NB4 (cell line): ENCODE measurements at regions not wholly inside any gene's neighbourhood (a gene's known extent, or its start where the extent isn't known, plus 50 kb on each side); places are given as distances from the start of the nearest gene placed in this dataset.

Experiments used
- DNase-seq: peaks from one replicate; pipeline ENCODE4 v3.0.0; 2010; ENCODE audit warnings: low read depth
- H3K4me3 ChIP-seq: one replicate; pipeline ENCODE4 v1.5.1; 2011; ENCODE audit warnings: mild to moderate bottlenecking, low read depth, low read length, moderate library complexity
- CTCF ChIP-seq: IDR thresholded peaks from one replicate; pipeline ENCODE4 v1.5.1; 2012; ENCODE audit warnings: low read depth, low read length
- MAX ChIP-seq: IDR thresholded peaks from 2 replicates; pipeline ENCODE4 v1.6.1; 2011; ENCODE audit warnings: low read depth, low read length
- MYC ChIP-seq: IDR thresholded peaks from 2 replicates; pipeline ENCODE4 v1.6.1; 2011; ENCODE audit warnings: low read depth, low read length
- POLR2A ChIP-seq: IDR thresholded peaks from 2 replicates; pipeline ENCODE4 v1.6.1; 2011; ENCODE audit warnings: mild to moderate bottlenecking; ENCODE audit not compliant: insufficient read length; ENCODE audit errors: extremely low read depth

GRCh38 chr11:103798026-103798425 is 238.4 kb upstream of the DDI1 start:
- TF ChIP-seq POLR2A (no peak), MAX (no peak), MYC (no peak), CTCF (no peak)

GRCh38 chr11:103798446-103798845 is 238.0 kb upstream of the DDI1 start:
- TF ChIP-seq MAX (no peak), CTCF (no peak), MYC (no peak), POLR2A (no peak)
- no peak for DNase-seq
- H3K4me3 ChIP-seq: no peak overlapping the region

More at GRCh38 chr11:103798026-103798425, 238.4 kb upstream of the DDI1 start:
- no peak overlapping the region for H3K4me3 ChIP-seq
- DNase-seq: no peak

GRCh38 chr11:103800406-103801114 is 235.9 kb upstream of the DDI1 start:
- DNase-seq: no peak
- H3K4me3 ChIP-seq: no peak overlapping the region
- no peak for TF ChIP-seq POLR2A
- no peak for TF ChIP-seq MYC
- no peak for TF ChIP-seq MAX
- no peak for TF ChIP-seq CTCF

GRCh38 chr11:103803062-103803461 is 233.4 kb upstream of the DDI1 start:
- no peak overlapping the region for H3K4me3 ChIP-seq
- DNase-seq: no peak
- TF ChIP-seq MYC (no peak), MAX (no peak), POLR2A (no peak)

- TF ChIP-seq MAX (no peak), CTCF (no peak), POLR2A (no peak), MYC (no peak)
- no peak for DNase-seq
- no peak overlapping the region for H3K4me3 ChIP-seq
Measured at GRCh38 chr11:103805688-103806009, 230.8 kb upstream of the DDI1 start.

GRCh38 chr11:103806130-103806895 is 230.1 kb upstream of the DDI1 start:
- H3K4me3 ChIP-seq: no peak overlapping the region
- DNase-seq: no peak
- TF ChIP-seq MYC (no peak), MAX (no peak), CTCF (no peak), POLR2A (no peak)
